HUES64 (cell line): ENCODE measurements at regions not wholly inside any gene's neighbourhood (a gene's known extent, or its start where the extent isn't known, plus 50 kb on each side); places are given as distances from the start of the nearest gene placed in this dataset.
"Not testable (repeated sequence)": the region's sequence is repeated elsewhere in the genome, so short reads cannot be mapped to it uniquely, and the experiment has no call there.

Experiments
- H3K27ac ChIP-seq: 2 replicates; pipeline ENCODE4 v1.7.0; 2013; ENCODE audit warnings: low read depth, low read length, inconsistent platforms
- H3K27me3 ChIP-seq: 2 replicates; pipeline ENCODE4 v1.6.1; 2013; ENCODE audit warnings: mild to moderate bottlenecking, low read length; ENCODE audit not compliant: insufficient read depth
- H3K36me3 ChIP-seq: 2 replicates; pipeline ENCODE4 v1.6.1; 2013; ENCODE audit warnings: mild to moderate bottlenecking, low read length; ENCODE audit not compliant: insufficient read depth
- H3K4me1 ChIP-seq: 2 replicates; pipeline ENCODE4 v1.6.1; 2013; ENCODE audit warnings: mild to moderate bottlenecking, low read length, moderate library complexity; ENCODE audit not compliant: insufficient read depth
- H3K4me3 ChIP-seq: 2 replicates; pipeline ENCODE4 v1.5.1; 2013; ENCODE audit warnings: mild to moderate bottlenecking, low read length, moderate library complexity
- H3K9ac ChIP-seq: 2 replicates; pipeline ENCODE4 v1.6.1; 2013; ENCODE audit warnings: mild to moderate bottlenecking, low read depth, low read length
- H3K9me3 ChIP-seq: 2 replicates; pipeline ENCODE4 v1.6.1; 2013; ENCODE audit warnings: low read depth, low read length; ENCODE audit not compliant: insufficient read depth
- WGBS: fragments of 150-250, 120-280 bp; methylation state at CpG from one replicate; pipeline ENCODE4 v1.1.7; 2013; ENCODE audit warnings: missing lambda C conversion rate; 5-methylcytosine and 5-hydroxymethylcytosine counted together

DNA sequence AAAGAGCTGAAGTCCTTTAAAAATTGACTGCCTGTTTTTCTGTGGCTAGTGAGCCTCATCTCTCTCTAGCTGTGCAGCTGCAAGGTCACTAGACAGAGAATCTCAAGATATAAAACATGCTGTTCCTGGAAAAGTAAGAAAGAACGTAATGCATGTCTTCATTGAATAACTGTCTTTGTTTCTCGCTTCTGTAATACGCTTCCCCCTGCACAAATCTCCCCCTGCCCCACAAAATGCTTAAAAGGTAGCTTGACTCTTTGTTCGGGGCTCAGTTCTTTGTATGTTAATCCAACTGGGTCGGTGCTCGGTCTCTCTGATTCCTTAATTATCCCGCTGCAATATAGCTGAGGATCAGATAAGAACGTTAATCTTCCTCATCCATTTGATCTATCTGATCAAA is 1495.9 kb upstream of the DDX18 start:
- peaks cover 19% of the 10 kb centered on the region for H3K4me1 ChIP-seq
- H3K4me3 ChIP-seq, H3K27me3 ChIP-seq, H3K27ac ChIP-seq, H3K9me3 ChIP-seq, H3K36me3 ChIP-seq, H3K9ac ChIP-seq: not testable (repeated sequence)
- WGBS, result 88% methylated on average over 8 of the region's 8 CpGs

DNA sequence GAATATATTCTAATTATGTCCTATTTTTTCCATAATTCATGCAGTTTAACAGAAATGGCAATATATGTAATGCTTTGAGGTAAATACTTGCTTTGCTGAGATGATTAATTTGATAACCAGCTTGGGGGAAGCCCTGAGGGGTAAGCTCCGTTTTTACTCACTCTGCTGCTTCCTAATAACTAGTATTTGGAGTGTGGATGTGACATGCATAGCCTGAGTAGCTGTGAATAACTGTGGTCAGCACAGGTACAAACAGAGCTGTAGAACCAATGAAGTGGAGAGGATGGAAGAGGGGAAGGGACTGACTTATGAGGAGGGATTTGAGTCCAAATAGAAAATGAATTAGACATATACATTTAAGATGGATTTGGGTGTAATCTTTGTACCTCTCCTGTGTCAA is 1495.5 kb upstream of the DDX18 start:
- H3K4me1 ChIP-seq, result peaks cover 19% of the 10 kb centered on the region
- no peak overlapping the region for H3K4me3 ChIP-seq
- no peaks in the 10 kb centered on the region for H3K27me3 ChIP-seq
- WGBS, result 93% methylated on average over 1 of the region's 1 CpG
- H3K27ac ChIP-seq, result no peak overlapping the region
- H3K36me3 ChIP-seq, result no peaks in the 10 kb centered on the region
- no peaks in the 10 kb centered on the region for H3K9me3 ChIP-seq
- no peak overlapping the region for H3K9ac ChIP-seq

- H3K27ac ChIP-seq, result peak overlapping the region; percentile 47; the same call in 1 of the 2 replicates
Measured at GRCh38 chr2:116319935-116320334, 1494.6 kb upstream of the DDX18 start.

DNA sequence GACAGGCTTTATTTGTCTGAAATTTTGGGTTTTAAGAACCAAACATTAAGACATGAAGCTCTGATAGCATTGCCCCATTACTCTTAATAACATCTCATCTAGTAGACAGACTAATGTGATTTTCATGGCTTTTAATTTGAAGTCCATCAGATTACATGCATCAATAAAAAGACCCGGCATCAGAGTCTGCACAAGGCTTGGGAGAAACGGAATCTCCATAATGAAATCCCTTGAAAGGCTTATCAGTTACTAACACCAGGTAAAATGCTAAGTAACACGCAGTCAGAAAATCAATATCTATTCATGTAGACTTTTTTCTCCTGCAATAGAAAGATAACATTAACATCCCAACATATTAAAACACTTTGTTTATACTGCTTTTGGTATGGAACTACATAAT is 1485.2 kb upstream of the DDX18 start:
- 94% methylated on average over 3 of the region's 3 CpGs for WGBS

More at GRCh38 chr2:116319935-116320334, 1494.6 kb upstream of the DDX18 start:
- no peaks in the 10 kb centered on the region for H3K9me3 ChIP-seq
- H3K4me1 ChIP-seq, result peaks cover 19% of the 10 kb centered on the region
- H3K27me3 ChIP-seq, result no peaks in the 10 kb centered on the region
- no peak overlapping the region for H3K4me3 ChIP-seq
- no peaks in the 10 kb centered on the region for H3K36me3 ChIP-seq
- no peak overlapping the region for H3K9ac ChIP-seq

DNA sequence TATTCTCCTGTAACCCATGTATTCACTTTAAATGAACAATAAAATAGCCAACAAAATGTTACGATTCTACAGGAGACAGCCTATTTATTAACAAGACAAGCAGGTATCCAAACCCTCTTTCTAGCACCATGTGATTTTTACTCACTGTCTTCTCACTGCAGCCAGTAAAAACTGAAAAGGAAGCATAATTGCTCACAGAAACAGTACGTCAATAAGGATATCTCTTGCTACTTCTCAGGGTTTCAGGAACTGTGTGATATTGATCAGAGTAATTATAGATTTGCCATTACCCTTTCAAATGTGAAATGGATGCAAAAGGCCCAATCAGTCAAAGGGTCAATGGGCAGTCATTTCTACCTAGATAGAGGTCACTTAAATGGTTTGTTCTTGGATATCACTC is 1473.8 kb upstream of the DDX18 start:
- Histone ChIP-seq H3K36me3 (no peaks in the 10 kb centered on the region), H3K9me3 (no peaks in the 10 kb centered on the region), H3K27ac (no peak overlapping the region), H3K4me3 (no peak overlapping the region), H3K4me1 (peaks cover 8% of the 10 kb centered on the region; the same call in 1 of the 2 replicates), H3K27me3 (no peaks in the 10 kb centered on the region), H3K9ac (no peak overlapping the region)
- 95% methylated on average over 2 of the region's 2 CpGs for WGBS

More for the DNA sequence above, 1485.2 kb upstream of the DDX18 start:
- Histone ChIP-seq H3K9me3 (no peaks in the 10 kb centered on the region), H3K27me3 (no peaks in the 10 kb centered on the region), H3K27ac (no peak overlapping the region), H3K4me1 (no peaks in the 10 kb centered on the region), H3K9ac (no peak overlapping the region), H3K4me3 (no peak overlapping the region), H3K36me3 (no peaks in the 10 kb centered on the region)

DNA sequence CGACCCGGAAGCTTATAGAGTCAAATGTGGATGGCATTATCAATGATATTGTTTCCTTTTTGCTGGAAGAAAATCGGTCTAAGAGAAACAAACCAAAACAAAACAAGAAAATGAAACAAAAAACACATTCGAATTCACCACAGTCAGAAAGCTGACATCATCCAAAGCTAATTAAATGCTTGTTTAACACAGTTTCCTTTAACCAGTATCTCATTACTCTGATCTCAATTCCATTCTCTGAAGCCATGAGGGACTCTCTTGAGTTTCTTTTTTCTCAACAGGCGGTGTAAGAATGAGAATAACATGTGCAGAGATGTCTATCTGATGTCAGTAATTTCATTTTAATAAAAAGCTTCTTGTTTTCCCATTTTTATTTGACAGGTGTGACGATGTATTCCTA is 1448.3 kb upstream of the DDX18 start:
- 93% methylated on average over 3 of the region's 6 CpGs for WGBS
- no peak overlapping the region for H3K9ac ChIP-seq
- no peak overlapping the region for H3K4me3 ChIP-seq
- no peaks in the 10 kb centered on the region for H3K36me3 ChIP-seq
- H3K4me1 ChIP-seq, result no peaks in the 10 kb centered on the region
- no peaks in the 10 kb centered on the region for H3K9me3 ChIP-seq
- H3K27me3 ChIP-seq, result no peaks in the 10 kb centered on the region
- no peak overlapping the region for H3K27ac ChIP-seq

DNA sequence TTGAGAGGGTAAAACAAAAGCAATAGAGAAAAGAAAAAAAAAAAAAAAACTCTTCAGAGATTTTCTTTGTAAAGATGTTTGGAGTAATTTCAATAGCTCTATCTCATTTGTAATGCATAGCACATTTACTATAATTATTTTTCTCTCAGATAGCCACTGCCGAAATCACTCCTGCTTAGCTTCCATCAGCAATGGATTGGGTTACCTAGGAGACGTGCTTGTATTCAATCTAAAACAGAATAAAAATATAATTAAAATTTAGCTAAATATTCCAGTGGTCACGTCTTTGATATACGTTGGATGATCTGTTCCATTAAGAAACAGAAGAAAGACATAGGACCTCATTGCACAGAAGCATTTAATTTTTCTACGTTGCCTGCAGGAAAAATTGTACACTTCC is 1435.7 kb upstream of the DDX18 start:
- Histone ChIP-seq H3K36me3 (no peaks in the 10 kb centered on the region), H3K27me3 (no peaks in the 10 kb centered on the region), H3K4me1 (no peaks in the 10 kb centered on the region), H3K27ac (no peak overlapping the region), H3K4me3 (no peak overlapping the region), H3K9me3 (no peaks in the 10 kb centered on the region), H3K9ac (no peak overlapping the region)
- 96% methylated on average over 4 of the region's 5 CpGs for WGBS

DNA sequence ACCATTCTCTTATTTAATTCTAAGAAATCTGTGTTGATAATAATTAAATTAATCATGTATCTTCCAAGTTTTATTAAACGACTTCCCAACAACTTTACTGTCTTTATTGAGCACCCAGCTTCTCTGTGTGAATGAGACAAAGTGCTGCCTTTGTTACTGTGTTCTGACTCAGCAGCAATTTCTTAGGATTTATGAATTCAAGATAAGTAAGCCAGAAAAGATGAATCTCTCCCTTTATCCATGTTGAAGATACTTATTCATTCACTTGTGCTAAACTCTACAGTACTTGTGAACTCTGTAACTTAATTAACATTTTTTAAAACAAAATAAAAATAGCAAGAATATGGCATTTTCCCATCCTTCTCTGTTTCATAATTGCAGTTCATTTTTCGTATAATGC is 1403.3 kb upstream of the DDX18 start:
- no peaks in the 10 kb centered on the region for H3K36me3 ChIP-seq
- no peak overlapping the region for H3K9ac ChIP-seq
- 0 out of 2 replicates have a peak, but pooled peaks cover 3% of the 10 kb centered on the region for H3K9me3 ChIP-seq
- no peaks in the 10 kb centered on the region for H3K27me3 ChIP-seq
- no peak overlapping the region for H3K4me3 ChIP-seq
- H3K4me1 ChIP-seq, result no peaks in the 10 kb centered on the region
- WGBS, result 100% methylated on average over 1 of the region's 2 CpGs
- no peak overlapping the region for H3K27ac ChIP-seq

GRCh38 chr2:116413659-116414058 is 1400.8 kb upstream of the DDX18 start:
- Histone ChIP-seq H3K4me3 (no peak overlapping the region), H3K9ac (no peak overlapping the region), H3K9me3 (no peaks in the 10 kb centered on the region), H3K27me3 (no peaks in the 10 kb centered on the region), H3K27ac (no peak overlapping the region), H3K36me3 (no peaks in the 10 kb centered on the region), H3K4me1 (no peaks in the 10 kb centered on the region)
- WGBS, result 91% methylated on average over 5 of the region's 5 CpGs

DNA sequence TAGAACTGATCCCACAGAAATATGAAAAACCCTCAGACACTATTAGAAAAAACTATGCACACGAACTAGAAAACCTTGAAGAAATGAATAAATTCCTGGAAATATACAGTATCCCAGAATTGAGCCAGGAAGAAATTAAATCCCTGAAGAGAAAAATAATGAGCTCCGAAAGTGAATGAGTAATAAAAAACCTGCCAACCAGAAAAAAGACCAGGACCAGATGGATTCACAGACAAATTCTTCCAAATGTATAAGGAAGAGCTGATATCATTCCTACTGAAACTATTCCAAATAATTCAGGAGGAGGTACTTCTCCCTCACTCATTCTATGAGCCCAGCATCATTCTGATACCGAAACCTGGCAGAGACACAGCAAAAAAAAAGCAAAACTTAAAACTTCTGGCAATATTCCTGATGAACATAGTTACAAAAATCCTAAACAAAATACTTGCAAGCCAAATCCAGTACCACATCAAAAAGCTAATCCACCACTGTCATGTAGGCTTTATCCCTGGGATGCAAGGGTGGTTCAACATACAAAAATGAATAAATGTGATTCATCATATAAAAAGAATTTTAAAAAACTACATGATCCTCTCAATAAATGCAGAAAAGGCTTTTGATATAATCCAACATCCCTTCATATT is 1397.6 kb upstream of the DDX18 start:
- no peaks in the 10 kb centered on the region for H3K27me3 ChIP-seq
- H3K27ac ChIP-seq, result no peak overlapping the region
- H3K4me1 ChIP-seq, result no peaks in the 10 kb centered on the region
- H3K4me3 ChIP-seq, result no peak overlapping the region
- no peak overlapping the region for H3K9ac ChIP-seq
- no peaks in the 10 kb centered on the region for H3K36me3 ChIP-seq
- no peaks in the 10 kb centered on the region for H3K9me3 ChIP-seq
- 92% methylated on average over 2 of the region's 3 CpGs for WGBS

- 78% methylated on average over 4 of the region's 4 CpGs for WGBS
Measured at GRCh38 chr2:116435648-116436047, 1378.8 kb upstream of the DDX18 start.

DNA sequence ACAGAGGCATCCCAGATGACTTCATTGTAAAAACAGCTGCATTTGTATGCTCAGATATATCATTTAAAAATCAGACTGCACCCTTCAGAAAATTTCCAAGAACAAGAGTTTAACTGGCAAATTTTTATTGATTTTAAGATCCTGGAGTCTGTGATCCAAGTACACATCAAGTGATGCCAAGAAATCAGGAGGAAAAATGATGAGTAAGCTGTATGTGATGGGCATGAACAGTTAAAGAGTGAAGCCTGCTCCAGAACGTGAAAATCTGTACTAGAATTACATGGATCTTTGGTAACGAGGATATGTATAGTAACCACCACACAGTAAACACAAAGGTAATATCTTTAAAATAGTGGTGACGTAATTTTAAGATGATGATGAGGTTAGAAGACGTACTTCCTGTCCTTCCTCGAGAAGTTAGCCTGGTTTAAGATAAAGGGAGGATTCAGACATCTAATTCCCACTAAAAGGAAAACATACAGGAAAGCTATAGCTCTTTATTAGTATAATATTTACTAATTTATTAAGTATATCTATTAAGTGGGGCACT is 1374.3 kb upstream of the DDX18 start:
- Histone ChIP-seq H3K9ac (no peak overlapping the region), H3K27ac (no peak overlapping the region), H3K27me3 (no peaks in the 10 kb centered on the region), H3K4me1 (no peaks in the 10 kb centered on the region), H3K4me3 (no peak overlapping the region), H3K36me3 (no peaks in the 10 kb centered on the region), H3K9me3 (peaks cover 8% of the 10 kb centered on the region; the same call in 1 of the 2 replicates)
- 83% methylated on average over 1 of the region's 5 CpGs for WGBS

More at GRCh38 chr2:116435648-116436047, 1378.8 kb upstream of the DDX18 start:
- no peak overlapping the region for H3K27ac ChIP-seq
- peaks cover 21% of the 10 kb centered on the region; the same call in 1 of the 2 replicates for H3K9me3 ChIP-seq
- no peaks in the 10 kb centered on the region for H3K36me3 ChIP-seq
- H3K4me3 ChIP-seq, result no peak overlapping the region
- H3K4me1 ChIP-seq, result no peaks in the 10 kb centered on the region
- no peak overlapping the region for H3K9ac ChIP-seq
- no peaks in the 10 kb centered on the region for H3K27me3 ChIP-seq
